MM.1S (cell line): ENCODE measurements at regions not wholly inside any gene's neighbourhood (a gene's known extent, or its start where the extent isn't known, plus 50 kb on each side); places are given as distances from the start of the nearest gene placed in this dataset.

Source experiments
- DNase-seq: peaks from one replicate; pipeline ENCODE4 v3.0.0-alpha.2; 2015
- H2AFZ ChIP-seq: fragments of 300-600 bp; sonication (generic); 2 replicates; pipeline ENCODE4 v1.6.0; 2016; ENCODE audit warnings: antibody characterized with exemption, low read length
- H3F3A ChIP-seq: fragments of 300-600 bp; sonication (generic); 2 replicates; pipeline ENCODE4 v1.6.1; 2016; ENCODE audit warnings: mild to moderate bottlenecking, antibody characterized with exemption, low read length, moderate library complexity, mixed read lengths; ENCODE audit not compliant: insufficient read depth
- H3K27ac ChIP-seq: fragments of 300-600 bp; sonication (generic); 2 replicates; pipeline ENCODE4 v1.5.1; 2016; ENCODE audit warnings: mild to moderate bottlenecking, low read length
- H3K27me3 ChIP-seq: fragments of 300-600 bp; sonication (generic); replicated peaks from 2 replicates; pipeline ENCODE4 v1.6.0; 2016; ENCODE audit warnings: low read length; ENCODE audit not compliant: insufficient read depth
- H3K36me3 ChIP-seq: fragments of 300-600 bp; sonication (generic); replicated peaks from 2 replicates; pipeline ENCODE4 v1.6.1; 2016; ENCODE audit warnings: mild to moderate bottlenecking, low read length, mixed read lengths; ENCODE audit not compliant: insufficient read depth
- H3K4me1 ChIP-seq: fragments of 300-600 bp; sonication (generic); 2 replicates; pipeline ENCODE4 v1.6.1; 2016; ENCODE audit warnings: low read length, mixed read lengths
- H3K4me2 ChIP-seq: fragments of 300-600 bp; sonication (generic); 2 replicates; pipeline ENCODE4 v1.6.0; 2016; ENCODE audit warnings: low read depth, low read length
- H3K4me3 ChIP-seq: fragments of 300-600 bp; sonication (generic); 2 replicates; pipeline ENCODE4 v1.5.1; 2016; ENCODE audit warnings: low read length, mixed read lengths
- H3K79me2 ChIP-seq: fragments of 300-600 bp; sonication (generic); 2 replicates; pipeline ENCODE4 v1.6.1; 2016; ENCODE audit warnings: mixed run types, low read length, mixed read lengths
- H3K9ac ChIP-seq: fragments of 300-600 bp; sonication (generic); 2 replicates; pipeline ENCODE4 v1.6.1; 2016; ENCODE audit warnings: low read length, mixed read lengths
- H3K9me2 ChIP-seq: fragments of 300-600 bp; sonication (generic); replicated peaks from 2 replicates; pipeline ENCODE4 v1.6.1; 2016; ENCODE audit warnings: mild to moderate bottlenecking, low read length, mixed read lengths; ENCODE audit not compliant: insufficient read depth
- H3K9me3 ChIP-seq: fragments of 300-600 bp; sonication (generic); replicated peaks from 2 replicates; pipeline ENCODE4 v1.6.1; 2016; ENCODE audit warnings: mild to moderate bottlenecking, low read length, mixed read lengths; ENCODE audit not compliant: insufficient read depth
- H4K20me1 ChIP-seq: fragments of 300-600 bp; sonication (generic); 2 replicates; pipeline ENCODE4 v1.6.1; 2016; ENCODE audit warnings: mild to moderate bottlenecking, low read length, moderate library complexity, mixed read lengths; ENCODE audit not compliant: insufficient read depth
- CTCF ChIP-seq: fragments of 300-600 bp; sonication (generic); IDR thresholded peaks from 2 replicates; pipeline ENCODE4 v1.5.1; 2016; ENCODE audit warnings: antibody characterized with exemption, low read length, mixed read lengths
- EZH2 ChIP-seq: fragments of 300-600 bp; sonication (generic); optimal IDR thresholded peaks from 2 replicates; pipeline ENCODE3; 2017; ENCODE audit warnings: low read depth, mild to moderate bottlenecking, antibody characterized with exemption, low read length, mixed read lengths
- EZH2phosphoT487 ChIP-seq: fragments of 300-600 bp; sonication (generic); IDR thresholded peaks from 2 replicates; pipeline ENCODE4 v1.6.1; 2018; ENCODE audit warnings: antibody characterized with exemption, low read length

- peak; percentile 56 for DNase-seq
- Histone ChIP-seq H3F3A (no peaks in the 10 kb centered on the region), H3K79me2 (no peaks in the 10 kb centered on the region), H3K9ac (no peak overlapping the region), H3K4me1 (no peaks in the 10 kb centered on the region), H3K4me2 (no peak overlapping the region), H3K36me3 (no peaks in the 10 kb centered on the region), H2AFZ (no peak overlapping the region), H3K27ac (no peak overlapping the region), H3K9me3 (no peaks in the 10 kb centered on the region), H3K9me2 (no peaks in the 10 kb centered on the region), H3K4me3 (no peak overlapping the region), H4K20me1 (no peaks in the 10 kb centered on the region), H3K27me3 (no peaks in the 10 kb centered on the region)
- no peak for TF ChIP-seq EZH2
- no peak for TF ChIP-seq CTCF
- TF ChIP-seq EZH2phosphoT487 = no peak
Observed at GRCh38 chr9:7298123-7298522, 501.5 kb downstream of the DMAC1 start.

GRCh38 chr9:7297521-7297920 is 502.1 kb downstream of the DMAC1 start:
- Histone ChIP-seq H3K27me3 (no peaks in the 10 kb centered on the region), H3F3A (no peaks in the 10 kb centered on the region), H3K9ac (no peak overlapping the region), H3K4me1 (no peaks in the 10 kb centered on the region), H3K27ac (no peak overlapping the region), H3K9me3 (no peaks in the 10 kb centered on the region), H4K20me1 (no peaks in the 10 kb centered on the region), H3K9me2 (no peaks in the 10 kb centered on the region), H3K79me2 (no peaks in the 10 kb centered on the region), H3K36me3 (no peaks in the 10 kb centered on the region), H2AFZ (no peak overlapping the region), H3K4me2 (no peak overlapping the region), H3K4me3 (no peak overlapping the region)
- TF ChIP-seq EZH2phosphoT487 (no peak), CTCF (no peak), EZH2 (no peak)
- no peak for DNase-seq

GRCh38 chr9:7293091-7293490 is 506.5 kb downstream of the DMAC1 start:
- Histone ChIP-seq H3K4me1 (no peaks in the 10 kb centered on the region), H3K4me2 (no peak overlapping the region), H3K4me3 (no peak overlapping the region), H2AFZ (no peak overlapping the region), H3K9ac (no peak overlapping the region), H3K36me3 (no peaks in the 10 kb centered on the region), H3F3A (no peaks in the 10 kb centered on the region), H3K27me3 (no peaks in the 10 kb centered on the region), H3K27ac (no peak overlapping the region), H3K9me2 (no peaks in the 10 kb centered on the region), H3K79me2 (no peaks in the 10 kb centered on the region), H4K20me1 (no peaks in the 10 kb centered on the region), H3K9me3 (no peaks in the 10 kb centered on the region)
- TF ChIP-seq EZH2phosphoT487 (no peak), EZH2 (no peak), CTCF (no peak)
- DNase-seq = no peak
